Suprapubic skin (tissue), 4 donors: ENCODE measurements at regions not wholly inside any gene's neighbourhood (a gene's known extent, or its start where the extent isn't known, plus 50 kb on each side); places are given as distances from the start of the nearest gene placed in this dataset.

ENCODE experiments used
- DNase-seq, 2 donors: peaks; one replicate each; pipeline ENCODE4 v3.0.0-alpha.2; 2019; ENCODE audit warnings: low spot score in 2 of 2
- H3K27ac ChIP-seq: fragments of 200-600 bp; sonication (generic); one replicate; pipeline ENCODE4 v1.5.1; 2019
- H3K27me3 ChIP-seq: fragments of 200-600 bp; sonication (generic); one replicate; pipeline ENCODE4 v1.5.1; 2019
- H3K36me3 ChIP-seq: fragments of 200-600 bp; sonication (generic); one replicate; pipeline ENCODE4 v1.5.1; 2019
- H3K4me1 ChIP-seq: fragments of 200-600 bp; sonication (generic); one replicate; pipeline ENCODE4 v1.5.1; 2019
- H3K4me3 ChIP-seq: fragments of 200-600 bp; sonication (generic); one replicate; pipeline ENCODE4 v1.5.1; 2019; ENCODE audit warnings: mild to moderate bottlenecking
- H3K9me3 ChIP-seq: fragments of 200-600 bp; sonication (generic); one replicate; pipeline ENCODE4 v1.5.1; 2019
- CTCF ChIP-seq, 2 donors: fragments of 200-600 bp in 1 of 2; fragments of 450-650 bp in 1 of 2; sonication (generic) in 1 of 2; IDR thresholded peaks; one replicate each; pipeline ENCODE4 v1.5.1; 2016 to 2019; ENCODE audit warnings: antibody characterized with exemption in 2 of 2, mild to moderate bottlenecking in 1 of 2, moderate library complexity in 1 of 2
- EP300 ChIP-seq: sonication (generic); formaldehyde crosslinking; IDR thresholded peaks from one replicate; pipeline ENCODE4 v1.6.1; 2017; ENCODE audit warnings: antibody characterized with exemption
- POLR2A ChIP-seq, 2 donors: fragments of 450-650 bp; IDR thresholded peaks; one replicate each; pipeline ENCODE4 v1.6.1; 2017; ENCODE audit warnings: antibody characterized with exemption in 2 of 2, mild to moderate bottlenecking in 2 of 2, moderate library complexity in 2 of 2
- POLR2AphosphoS5 ChIP-seq, 3 donors: sonication (generic); formaldehyde crosslinking; IDR thresholded peaks; one replicate each; pipeline ENCODE4 v1.6.1; 2017; ENCODE audit warnings: antibody characterized with exemption in 3 of 3
- WGBS: methylation state at CpG from one replicate; pipeline ENCODE4 v1.1.5; 2018; 5-methylcytosine and 5-hydroxymethylcytosine counted together

GRCh38 chr13:24056616-24057137 lies 103.8 kb upstream of the SPATA13 start:
- Histone ChIP-seq H3K36me3 (no peaks in the 10 kb centered on the region), H3K27me3 (no peaks in the 10 kb centered on the region), H3K4me1 (peaks cover 19% of the 10 kb centered on the region), H3K27ac (no peak overlapping the region), H3K4me3 (no peak overlapping the region), H3K9me3 (no peaks in the 10 kb centered on the region)
- WGBS = 55% methylated on average over 8 of the region's 8 CpGs
- no peak for DNase-seq
- TF ChIP-seq CTCF (IDR thresholded peaks at IDR 0.05) = no peak
- no peak for TF ChIP-seq POLR2A (IDR thresholded peaks at IDR 0.05)
- TF ChIP-seq EP300 = no peak

GRCh38 chr13:24060993-24061392 lies 99.5 kb upstream of the SPATA13 start:
- TF ChIP-seq EP300 (no peak), CTCF (IDR thresholded peaks at IDR 0.05) (no peak), POLR2AphosphoS5 (IDR thresholded peaks at IDR 0.05) (no peak), POLR2A (IDR thresholded peaks at IDR 0.05) (no peak)

GRCh38 chr13:24063281-24063877 lies 97.1 kb upstream of the SPATA13 start:
- Histone ChIP-seq H3K9me3 (no peaks in the 10 kb centered on the region), H3K4me3 (no peak overlapping the region), H3K27ac (no peak overlapping the region), H3K4me1 (peaks cover 6% of the 10 kb centered on the region), H3K27me3 (no peaks in the 10 kb centered on the region), H3K36me3 (no peaks in the 10 kb centered on the region)
- DNase-seq = no peak
- TF ChIP-seq POLR2AphosphoS5 (IDR thresholded peaks at IDR 0.05) = no peak
- TF ChIP-seq EP300 = no peak
- no peak for TF ChIP-seq CTCF (IDR thresholded peaks at IDR 0.05)
- TF ChIP-seq POLR2A (IDR thresholded peaks at IDR 0.05) = no peak
- WGBS = 60% methylated on average over 8 of the region's 8 CpGs

More at GRCh38 chr13:24060993-24061392, 99.5 kb upstream of the SPATA13 start:
- WGBS = 67% methylated on average over 2 of the region's 2 CpGs
- Histone ChIP-seq H3K36me3 (no peaks in the 10 kb centered on the region), H3K27me3 (no peaks in the 10 kb centered on the region), H3K4me3 (no peak overlapping the region), H3K4me1 (peaks cover 6% of the 10 kb centered on the region), H3K9me3 (no peaks in the 10 kb centered on the region), H3K27ac (no peak overlapping the region)
- DNase-seq = no peak

- H3K9me3 ChIP-seq = no peaks in the 10 kb centered on the region
- H3K27ac ChIP-seq = no peak overlapping the region
- 95% methylated on average over 3 of the region's 3 CpGs for WGBS
- no peak for DNase-seq
- H3K36me3 ChIP-seq = no peaks in the 10 kb centered on the region
- TF ChIP-seq EP300 = no peak
- TF ChIP-seq CTCF (IDR thresholded peaks at IDR 0.05) = no peak
- no peak for TF ChIP-seq POLR2A (IDR thresholded peaks at IDR 0.05)
- TF ChIP-seq POLR2AphosphoS5 (IDR thresholded peaks at IDR 0.05) = no peak
- no peaks in the 10 kb centered on the region for H3K27me3 ChIP-seq
- peaks cover 5% of the 10 kb centered on the region for H3K4me1 ChIP-seq
- no peak overlapping the region for H3K4me3 ChIP-seq
Measured at GRCh38 chr13:24064371-24064770, 96.1 kb upstream of the SPATA13 start.

GRCh38 chr13:24065176-24065575 lies 95.3 kb upstream of the SPATA13 start:
- H3K27ac ChIP-seq = no peak overlapping the region
- no peak overlapping the region for H3K4me3 ChIP-seq
- WGBS = 63% methylated on average over 3 of the region's 3 CpGs
- no peaks in the 10 kb centered on the region for H3K9me3 ChIP-seq
- no peaks in the 10 kb centered on the region for H3K36me3 ChIP-seq
- no peak for DNase-seq
- TF ChIP-seq EP300 = no peak
- no peak for TF ChIP-seq CTCF (IDR thresholded peaks at IDR 0.05)
- no peak for TF ChIP-seq POLR2AphosphoS5 (IDR thresholded peaks at IDR 0.05)
- no peak for TF ChIP-seq POLR2A (IDR thresholded peaks at IDR 0.05)
- no peaks in the 10 kb centered on the region for H3K4me1 ChIP-seq
- H3K27me3 ChIP-seq = no peaks in the 10 kb centered on the region
